Glutamatergic neuron (in vitro differentiated cells): ENCODE measurements at regions not wholly inside any gene's neighbourhood (a gene's known extent, or its start where the extent isn't known, plus 50 kb on each side); places are given as distances from the start of the nearest gene placed in this dataset.
"Not testable (repeated sequence)": the region's sequence is repeated elsewhere in the genome, so short reads cannot be mapped to it uniquely, and the experiment has no call there.

ENCODE experiments used
- DNase-seq: peaks from one replicate; pipeline ENCODE4 v3.0.0; 2022
- H3K27ac Mint-ChIP-seq: one replicate; pipeline ENCODE4 v1.8.0; 2020; ENCODE audit warnings: mild to moderate bottlenecking, mixed read lengths, inconsistent platforms; ENCODE audit not compliant: unreplicated experiment
- H3K27me3 Mint-ChIP-seq: one replicate; pipeline ENCODE4 v1.8.0; 2020; ENCODE audit warnings: mild to moderate bottlenecking, moderate library complexity, mixed read lengths, inconsistent platforms; ENCODE audit not compliant: unreplicated experiment
- H3K36me3 Mint-ChIP-seq: one replicate; pipeline ENCODE4 v1.8.0; 2020; ENCODE audit warnings: mild to moderate bottlenecking, mixed read lengths, inconsistent platforms; ENCODE audit not compliant: unreplicated experiment
- H3K4me1 Mint-ChIP-seq: one replicate; pipeline ENCODE4 v1.8.0; 2020; ENCODE audit warnings: mild to moderate bottlenecking, low read depth, mixed read lengths, inconsistent platforms; ENCODE audit not compliant: unreplicated experiment
- H3K4me3 Mint-ChIP-seq: one replicate; pipeline ENCODE4 v1.8.0; 2020; ENCODE audit warnings: mild to moderate bottlenecking, mixed read lengths, inconsistent platforms; ENCODE audit not compliant: unreplicated experiment
- H3K9me3 Mint-ChIP-seq: one replicate; pipeline ENCODE4 v1.8.0; 2020; ENCODE audit warnings: mild to moderate bottlenecking, moderate library complexity, mixed read lengths, inconsistent platforms; ENCODE audit not compliant: unreplicated experiment

DNA sequence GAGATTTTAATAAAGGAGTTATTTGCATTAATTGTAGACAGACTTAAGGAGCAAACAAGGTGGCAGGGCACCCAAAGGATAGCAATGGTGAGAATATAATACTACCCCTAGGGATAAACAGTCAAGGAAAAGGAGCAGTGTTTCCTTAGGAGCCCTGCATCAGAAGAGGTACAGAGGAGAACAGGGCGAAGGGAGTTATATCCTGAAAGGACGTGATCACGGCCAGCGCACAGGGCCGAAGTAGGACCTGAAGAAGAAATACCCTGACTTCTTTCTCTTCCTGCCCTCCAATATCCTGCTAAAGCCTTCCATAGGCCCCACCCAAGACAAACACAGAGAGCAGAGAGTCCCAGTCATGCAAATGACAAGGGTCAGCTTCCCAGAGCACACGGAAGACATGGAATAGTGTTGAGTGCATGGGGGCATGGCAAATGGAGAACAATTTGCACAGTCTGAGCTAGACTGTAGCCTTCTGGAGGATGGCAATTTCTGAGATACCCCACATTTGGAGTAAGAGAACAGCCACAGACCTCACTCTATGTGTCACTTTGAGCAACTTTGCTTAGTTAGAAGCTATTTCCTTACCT, 188.2 kb downstream of the ZNF92 start:
- peak; percentile 22 for DNase-seq
- not testable (repeated sequence) for H3K9me3 Mint-ChIP-seq, H3K4me1 Mint-ChIP-seq, H3K36me3 Mint-ChIP-seq, H3K27me3 Mint-ChIP-seq, H3K4me3 Mint-ChIP-seq
- peak overlapping the region; percentile 68 for H3K27ac Mint-ChIP-seq

DNA sequence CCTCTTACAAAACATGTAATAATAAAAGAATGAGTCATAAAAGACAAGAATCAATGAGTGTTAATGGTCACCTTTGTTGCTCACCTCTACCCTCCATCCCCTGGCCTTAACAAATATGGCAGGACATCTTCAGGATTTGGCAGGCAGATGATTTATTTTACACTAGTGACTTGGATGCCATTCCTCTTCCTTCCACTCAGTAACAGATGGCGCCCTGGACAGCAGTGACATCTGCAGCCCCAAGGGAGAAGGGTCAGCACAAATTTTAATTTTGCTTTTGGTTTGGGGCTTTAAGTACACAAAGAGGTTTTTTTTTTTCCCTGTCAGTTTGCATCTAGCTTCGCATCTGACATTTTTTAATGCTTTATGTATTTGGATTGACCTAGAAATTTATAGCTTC, 188.9 kb downstream of the ZNF92 start:
- H3K4me1 Mint-ChIP-seq, H3K36me3 Mint-ChIP-seq, H3K9me3 Mint-ChIP-seq, H3K4me3 Mint-ChIP-seq, H3K27ac Mint-ChIP-seq, H3K27me3 Mint-ChIP-seq: not testable (repeated sequence)
- DNase-seq, result peak; percentile 90

DNA sequence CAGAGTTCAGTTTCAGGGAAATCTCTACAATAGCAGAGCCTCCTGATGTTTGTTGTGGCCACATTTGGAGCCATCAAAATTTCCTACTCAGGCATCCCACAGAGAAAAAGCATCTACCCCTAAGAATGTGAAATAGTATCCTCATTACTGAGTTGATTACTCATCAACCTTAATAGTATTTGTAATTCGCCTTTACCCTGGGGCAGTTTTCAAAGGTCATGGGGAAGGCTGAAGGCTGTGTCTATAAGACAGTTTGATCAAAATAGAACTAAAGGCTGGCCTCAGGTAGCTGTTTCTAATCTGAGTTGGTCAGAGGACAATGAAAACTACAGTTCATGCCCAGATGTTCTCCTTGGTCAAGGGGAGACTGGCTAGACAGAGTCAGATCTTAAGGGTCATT, 189.7 kb downstream of the ZNF92 start:
- H3K27me3 Mint-ChIP-seq, H3K27ac Mint-ChIP-seq, H3K9me3 Mint-ChIP-seq, H3K36me3 Mint-ChIP-seq, H3K4me3 Mint-ChIP-seq, H3K4me1 Mint-ChIP-seq, DNase-seq: not testable (repeated sequence)

- not testable (repeated sequence) for DNase-seq, H3K27me3 Mint-ChIP-seq, H3K36me3 Mint-ChIP-seq, H3K4me1 Mint-ChIP-seq, H3K27ac Mint-ChIP-seq, H3K9me3 Mint-ChIP-seq, H3K4me3 Mint-ChIP-seq
Observed at GRCh38 chr7:65568226-65568625, 194.6 kb downstream of the ZNF92 start.

- H3K4me1 Mint-ChIP-seq, H3K27me3 Mint-ChIP-seq, H3K27ac Mint-ChIP-seq, H3K9me3 Mint-ChIP-seq, DNase-seq, H3K36me3 Mint-ChIP-seq, H3K4me3 Mint-ChIP-seq: not testable (repeated sequence)
Observed at GRCh38 chr7:65570990-65571389, 197.3 kb downstream of the ZNF92 start.

DNA sequence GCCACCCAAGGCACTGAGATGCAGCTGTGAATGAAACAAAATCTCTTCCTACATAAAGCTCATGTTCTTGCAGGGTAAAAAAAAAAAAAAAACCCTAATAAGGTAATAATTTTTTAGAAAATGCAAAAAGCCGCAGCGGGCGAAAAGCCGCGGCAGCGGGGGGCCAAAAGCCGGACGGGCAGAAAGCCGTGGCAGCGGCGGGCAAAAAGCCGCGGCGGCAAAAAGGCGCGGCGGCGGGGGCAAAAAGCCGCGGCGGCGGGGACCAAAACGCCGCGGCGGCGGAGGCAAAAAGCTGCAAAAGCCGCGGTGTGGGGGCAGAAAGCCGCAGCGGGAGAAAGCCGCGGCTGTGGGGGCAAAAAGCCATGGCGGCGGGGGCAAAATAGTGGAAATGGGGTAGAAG, 198.9 kb downstream of the ZNF92 start:
- H3K27ac Mint-ChIP-seq, H3K4me1 Mint-ChIP-seq, H3K27me3 Mint-ChIP-seq, H3K36me3 Mint-ChIP-seq, H3K9me3 Mint-ChIP-seq: not testable (repeated sequence)
- peak overlapping the region; percentile 49 for H3K4me3 Mint-ChIP-seq
- peak; percentile 25 for DNase-seq

DNA sequence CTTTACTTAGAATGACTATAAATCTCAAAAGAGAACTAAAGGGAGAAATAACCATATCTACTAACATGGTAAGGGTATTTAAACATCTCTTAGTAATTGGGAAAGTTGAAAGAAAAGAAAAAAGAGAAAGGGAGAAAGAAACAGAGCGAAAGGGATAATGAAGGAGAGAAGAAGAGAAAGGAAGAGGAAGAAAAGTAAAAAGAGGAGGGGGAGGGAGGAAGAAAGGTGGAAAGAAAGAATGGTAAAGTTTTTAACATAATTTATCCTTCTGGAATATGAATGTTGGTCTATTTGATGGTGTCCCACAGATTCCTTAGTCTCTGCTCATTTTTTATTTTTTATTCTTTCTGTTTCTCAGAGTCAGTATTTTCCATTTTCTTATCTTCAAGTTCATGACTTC, 202.7 kb downstream of the ZNF92 start:
- H3K4me1 Mint-ChIP-seq, H3K9me3 Mint-ChIP-seq, H3K27ac Mint-ChIP-seq, H3K4me3 Mint-ChIP-seq, DNase-seq, H3K36me3 Mint-ChIP-seq, H3K27me3 Mint-ChIP-seq: not testable (repeated sequence)

- H3K36me3 Mint-ChIP-seq, H3K4me3 Mint-ChIP-seq, H3K27me3 Mint-ChIP-seq, H3K27ac Mint-ChIP-seq, DNase-seq, H3K4me1 Mint-ChIP-seq, H3K9me3 Mint-ChIP-seq: not testable (repeated sequence)
Observed at GRCh38 chr7:65582518-65583119, 209.0 kb downstream of the ZNF92 start.

DNA sequence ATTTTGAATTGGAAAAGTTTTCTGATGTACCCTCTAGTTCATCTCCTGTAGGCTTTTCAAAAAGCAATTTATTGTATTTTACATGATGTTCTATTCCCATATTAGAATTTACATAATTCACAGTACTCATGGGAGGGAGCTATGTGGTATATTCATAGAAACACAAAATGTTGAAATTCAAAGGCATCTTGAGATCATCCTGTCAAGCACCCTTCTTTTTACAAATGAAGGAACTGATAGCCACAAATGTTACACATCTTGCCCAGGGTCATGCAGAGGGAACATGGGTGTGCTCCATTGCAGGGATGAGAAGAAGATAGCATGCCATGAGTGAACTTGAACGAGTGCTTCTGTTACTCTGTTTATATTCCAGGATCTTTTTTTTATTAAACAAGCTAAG, 228.8 kb downstream of the ZNF92 start:
- H3K36me3 Mint-ChIP-seq, H3K9me3 Mint-ChIP-seq, H3K27ac Mint-ChIP-seq, H3K4me1 Mint-ChIP-seq, H3K4me3 Mint-ChIP-seq, DNase-seq, H3K27me3 Mint-ChIP-seq: not testable (repeated sequence)
